Uterus (tissue), 2 donors: ENCODE measurements at regions not wholly inside any gene's neighbourhood (a gene's known extent, or its start where the extent isn't known, plus 50 kb on each side); places are given as distances from the start of the nearest gene placed in this dataset.

Experiments used
- POLR2A ChIP-seq, 2 donors: fragments of 450-650 bp; IDR thresholded peaks; one replicate each; pipeline ENCODE4 v1.6.1; 2016; ENCODE audit warnings: antibody characterized with exemption in 2 of 2, mild to moderate bottlenecking in 1 of 2, moderate library complexity in 1 of 2
- TF ChIP-seq, protein P1 (sequence below), 4 experiments: fragments of 200-600 bp in 2 of 4; fragments of 450-650 bp in 2 of 4; sonication (generic) in 2 of 4; IDR thresholded peaks; one replicate each; pipeline ENCODE4 v1.5.1; 2016 to 2019; ENCODE audit warnings: antibody characterized with exemption in 4 of 4, mild to moderate bottlenecking in 2 of 4, moderate library complexity in 1 of 4

DNA sequence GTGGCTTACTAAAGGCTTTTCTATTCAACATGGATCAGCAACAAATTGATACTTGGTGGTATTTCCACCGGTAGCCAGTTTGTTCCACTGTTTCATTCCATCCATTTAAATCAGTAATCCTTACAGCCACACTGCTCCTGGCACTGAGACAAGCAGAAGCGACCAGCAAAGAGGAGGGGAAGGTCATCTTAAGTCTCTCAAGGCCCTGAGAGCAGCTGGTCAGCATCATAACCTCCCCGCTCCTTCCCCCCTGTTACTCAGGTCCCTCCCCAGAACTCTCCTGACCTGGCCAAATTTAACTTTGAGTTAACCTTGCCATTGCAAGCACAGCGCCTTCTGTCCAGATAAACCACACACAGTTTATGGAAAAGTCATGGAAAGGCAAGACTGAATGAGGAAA, 331.3 kb upstream of the KLF3 start:
- TF ChIP-seq, protein P1, sequence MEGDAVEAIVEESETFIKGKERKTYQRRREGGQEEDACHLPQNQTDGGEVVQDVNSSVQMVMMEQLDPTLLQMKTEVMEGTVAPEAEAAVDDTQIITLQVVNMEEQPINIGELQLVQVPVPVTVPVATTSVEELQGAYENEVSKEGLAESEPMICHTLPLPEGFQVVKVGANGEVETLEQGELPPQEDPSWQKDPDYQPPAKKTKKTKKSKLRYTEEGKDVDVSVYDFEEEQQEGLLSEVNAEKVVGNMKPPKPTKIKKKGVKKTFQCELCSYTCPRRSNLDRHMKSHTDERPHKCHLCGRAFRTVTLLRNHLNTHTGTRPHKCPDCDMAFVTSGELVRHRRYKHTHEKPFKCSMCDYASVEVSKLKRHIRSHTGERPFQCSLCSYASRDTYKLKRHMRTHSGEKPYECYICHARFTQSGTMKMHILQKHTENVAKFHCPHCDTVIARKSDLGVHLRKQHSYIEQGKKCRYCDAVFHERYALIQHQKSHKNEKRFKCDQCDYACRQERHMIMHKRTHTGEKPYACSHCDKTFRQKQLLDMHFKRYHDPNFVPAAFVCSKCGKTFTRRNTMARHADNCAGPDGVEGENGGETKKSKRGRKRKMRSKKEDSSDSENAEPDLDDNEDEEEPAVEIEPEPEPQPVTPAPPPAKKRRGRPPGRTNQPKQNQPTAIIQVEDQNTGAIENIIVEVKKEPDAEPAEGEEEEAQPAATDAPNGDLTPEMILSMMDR (IDR thresholded peaks at IDR 0.05): no peak
- TF ChIP-seq POLR2A (IDR thresholded peaks at IDR 0.05): no peak
